Smooth muscle cell (in vitro differentiated cells): ENCODE measurements at regions not wholly inside any gene's neighbourhood (a gene's known extent, or its start where the extent isn't known, plus 50 kb on each side); places are given as distances from the start of the nearest gene placed in this dataset.

ENCODE experiments used
- DNase-seq: peaks from one replicate; lab custom pipeline; 2025; ENCODE audit not compliant: unreplicated experiment; lab: John Stamatoyannopoulos, UW
- H2AFZ ChIP-seq: fragments of 200-600 bp; sonication (generic); 2 replicates; pipeline ENCODE4 v1.6.0; 2016; ENCODE audit warnings: antibody characterized with exemption, low read depth, mild to moderate bottlenecking
- H3F3A ChIP-seq: fragments of 200-600 bp; sonication (generic); 2 replicates; pipeline ENCODE4 v1.6.0; 2017; ENCODE audit warnings: antibody characterized with exemption, low read depth
- H3K27ac ChIP-seq: fragments of 200-600 bp; sonication (generic); 2 replicates; pipeline ENCODE4 v1.5.1; 2016; ENCODE audit warnings: low read depth, mild to moderate bottlenecking
- H3K27me3 ChIP-seq: fragments of 200-600 bp; sonication (generic); 2 replicates; pipeline ENCODE4 v1.6.1; 2016; ENCODE audit warnings: low read depth, mild to moderate bottlenecking
- H3K36me3 ChIP-seq: fragments of 200-600 bp; sonication (generic); 2 replicates; pipeline ENCODE4 v1.5.1; 2016; ENCODE audit warnings: low read depth
- H3K4me1 ChIP-seq: fragments of 200-600 bp; sonication (generic); 2 replicates; pipeline ENCODE4 v1.5.1; 2016; ENCODE audit warnings: low read depth
- H3K4me2 ChIP-seq: fragments of 200-600 bp; sonication (generic); 2 replicates; pipeline ENCODE4 v1.6.0; 2016; ENCODE audit warnings: mild to moderate bottlenecking
- H3K4me3 ChIP-seq: fragments of 200-600 bp; sonication (generic); 2 replicates; pipeline ENCODE4 v1.5.1; 2016; ENCODE audit warnings: mild to moderate bottlenecking
- H3K79me2 ChIP-seq: fragments of 200-600 bp; sonication (generic); 2 replicates; pipeline ENCODE4 v1.6.0; 2016; ENCODE audit warnings: low read depth, mild to moderate bottlenecking
- H3K9ac ChIP-seq: fragments of 200-600 bp; sonication (generic); 2 replicates; pipeline ENCODE4 v1.6.0; 2016; ENCODE audit warnings: low read depth
- H3K9me3 ChIP-seq: fragments of 200-600 bp; sonication (generic); replicated peaks from 2 replicates; pipeline ENCODE4 v1.5.1; 2016; ENCODE audit warnings: low read depth
- H4K20me1 ChIP-seq: fragments of 200-600 bp; sonication (generic); 2 replicates; pipeline ENCODE4 v1.6.0; 2016; ENCODE audit warnings: low read depth
- WGBS: methylation state at CpG from one replicate; pipeline ENCODE4 v1.1.7; 2016; ENCODE audit warnings: low lambda C conversion rate; 5-methylcytosine and 5-hydroxymethylcytosine counted together
- TF ChIP-seq, protein P1 (sequence below): fragments of 200-600 bp; sonication (generic); IDR thresholded peaks from 2 replicates; pipeline ENCODE4 v1.5.1; 2017; ENCODE audit warnings: borderline replicate concordance, mild to moderate bottlenecking, antibody characterized with exemption; ENCODE audit not compliant: insufficient read depth, poor library complexity, severe bottlenecking

DNA sequence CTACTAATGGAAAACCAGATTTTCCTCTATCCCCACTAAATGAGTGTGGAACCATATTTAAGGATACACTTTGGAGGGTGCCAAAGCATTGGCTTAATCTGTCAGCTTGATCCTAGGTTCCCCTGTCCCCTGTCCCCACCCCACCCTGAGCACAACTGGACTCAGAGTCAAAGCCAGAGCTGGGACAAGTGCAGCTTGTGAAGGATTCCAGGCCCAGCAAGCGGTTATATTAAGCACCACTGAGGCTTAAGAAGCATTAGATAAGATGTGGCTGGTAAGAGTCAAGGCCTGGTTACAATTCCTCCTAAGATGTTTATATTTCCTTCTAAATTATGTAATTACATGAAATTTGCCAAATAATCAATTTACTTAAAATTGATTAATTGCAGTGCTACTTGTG is 350.0 kb upstream of the GATB start:
- H3K9ac ChIP-seq = no peak overlapping the region
- H3K4me1 ChIP-seq = no peaks in the 10 kb centered on the region
- H3K27me3 ChIP-seq = peaks cover 15% of the 10 kb centered on the region
- TF ChIP-seq, protein P1, sequence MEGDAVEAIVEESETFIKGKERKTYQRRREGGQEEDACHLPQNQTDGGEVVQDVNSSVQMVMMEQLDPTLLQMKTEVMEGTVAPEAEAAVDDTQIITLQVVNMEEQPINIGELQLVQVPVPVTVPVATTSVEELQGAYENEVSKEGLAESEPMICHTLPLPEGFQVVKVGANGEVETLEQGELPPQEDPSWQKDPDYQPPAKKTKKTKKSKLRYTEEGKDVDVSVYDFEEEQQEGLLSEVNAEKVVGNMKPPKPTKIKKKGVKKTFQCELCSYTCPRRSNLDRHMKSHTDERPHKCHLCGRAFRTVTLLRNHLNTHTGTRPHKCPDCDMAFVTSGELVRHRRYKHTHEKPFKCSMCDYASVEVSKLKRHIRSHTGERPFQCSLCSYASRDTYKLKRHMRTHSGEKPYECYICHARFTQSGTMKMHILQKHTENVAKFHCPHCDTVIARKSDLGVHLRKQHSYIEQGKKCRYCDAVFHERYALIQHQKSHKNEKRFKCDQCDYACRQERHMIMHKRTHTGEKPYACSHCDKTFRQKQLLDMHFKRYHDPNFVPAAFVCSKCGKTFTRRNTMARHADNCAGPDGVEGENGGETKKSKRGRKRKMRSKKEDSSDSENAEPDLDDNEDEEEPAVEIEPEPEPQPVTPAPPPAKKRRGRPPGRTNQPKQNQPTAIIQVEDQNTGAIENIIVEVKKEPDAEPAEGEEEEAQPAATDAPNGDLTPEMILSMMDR = no peak
- H3K27ac ChIP-seq = no peak overlapping the region
- H3K36me3 ChIP-seq = no peaks in the 10 kb centered on the region
- no peaks in the 10 kb centered on the region for H3K9me3 ChIP-seq
- 23% methylated on average over 1 of the region's 1 CpG for WGBS
- no peaks in the 10 kb centered on the region for H3K79me2 ChIP-seq
- no peak for DNase-seq
- H3F3A ChIP-seq = no peaks in the 10 kb centered on the region
- no peak overlapping the region for H3K4me2 ChIP-seq
- H3K4me3 ChIP-seq = no peak overlapping the region
- H2AFZ ChIP-seq = no peak overlapping the region
- no peaks in the 10 kb centered on the region for H4K20me1 ChIP-seq

DNA sequence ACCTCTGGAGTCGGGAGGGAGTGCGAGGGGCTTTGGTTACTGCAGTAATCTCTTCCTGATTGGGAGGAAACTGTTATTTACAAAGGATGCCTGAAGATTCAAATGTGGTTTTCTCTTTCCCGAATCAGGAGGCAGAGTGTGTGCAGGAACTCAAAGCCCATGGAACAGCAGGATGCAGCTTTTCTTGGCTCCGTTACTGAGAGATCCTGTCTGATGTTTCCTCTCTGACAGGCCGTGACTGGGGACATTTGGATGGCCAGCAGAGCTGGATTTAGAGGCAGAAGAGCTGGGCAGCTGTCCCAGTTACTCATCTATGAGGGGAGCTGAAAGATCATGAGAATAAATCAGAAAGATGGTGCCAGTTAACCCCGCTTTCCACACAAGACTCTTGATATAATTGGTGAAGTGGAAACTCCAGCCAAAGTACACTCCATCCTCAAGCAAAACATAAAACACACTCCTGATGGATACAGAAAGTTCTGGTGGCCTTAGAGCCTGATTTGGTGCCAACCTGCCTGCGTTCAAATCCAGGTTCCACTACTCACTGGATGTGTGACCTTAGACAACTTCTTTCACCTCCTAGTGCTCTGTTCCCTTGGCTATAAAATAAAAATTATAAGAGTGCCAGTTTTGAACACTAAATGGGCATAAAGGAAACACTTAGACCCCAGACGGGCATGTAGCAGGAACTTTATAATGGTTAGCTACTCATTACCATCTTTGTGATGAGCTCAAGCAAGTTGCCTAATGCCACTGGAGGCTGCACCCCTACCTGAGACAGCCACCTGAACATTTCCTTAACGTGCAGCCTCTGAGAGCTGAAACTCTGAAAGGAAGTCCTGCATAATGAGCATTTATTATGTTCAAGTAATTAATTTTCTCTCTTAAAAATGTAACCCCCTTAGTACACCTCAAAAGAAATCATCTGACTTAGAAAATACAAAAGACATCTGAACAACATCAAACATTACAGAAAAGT is 349.0 kb upstream of the GATB start:
- no peak overlapping the region for H2AFZ ChIP-seq
- H3K9ac ChIP-seq = no peak overlapping the region

DNA sequence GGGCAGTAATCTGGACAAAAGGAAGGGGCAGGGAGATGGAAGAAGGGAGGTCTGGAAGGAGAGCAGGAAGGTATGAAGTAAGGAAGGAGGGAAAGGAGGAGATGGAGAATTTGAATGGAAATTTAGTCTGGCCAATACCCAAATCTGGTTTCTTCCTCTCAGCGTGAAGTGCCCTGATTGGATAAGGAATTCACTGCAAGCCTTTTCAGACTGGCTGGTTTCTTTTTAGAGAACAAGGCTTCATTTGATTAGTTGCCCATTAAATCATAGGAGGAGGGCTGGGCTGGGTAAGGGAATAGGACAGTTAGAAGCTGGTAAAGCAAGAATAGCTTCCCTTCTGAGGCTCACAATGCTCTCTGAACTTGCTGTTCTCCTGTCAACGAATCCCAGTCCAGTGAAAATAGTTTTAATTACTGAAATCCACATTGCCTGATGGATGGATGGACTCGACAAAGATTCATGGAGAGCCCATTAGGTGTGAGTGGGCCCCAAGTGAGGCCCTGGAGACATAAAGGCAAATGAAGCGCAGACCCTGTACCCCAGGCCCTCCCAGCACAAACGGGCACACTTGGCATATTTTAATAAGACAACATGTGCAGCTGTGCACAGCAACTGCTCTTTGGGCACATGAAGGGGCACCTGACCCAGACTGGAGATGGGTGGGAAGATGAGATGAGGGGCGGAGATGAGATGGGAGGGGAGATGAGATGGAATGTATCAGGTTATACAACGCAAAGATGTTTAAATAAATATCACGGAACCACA is 347.1 kb upstream of the GATB start:
- Histone ChIP-seq H3K27me3 (peaks cover 7% of the 10 kb centered on the region), H3K27ac (no peak overlapping the region), H3K36me3 (no peaks in the 10 kb centered on the region), H3K9ac (no peak overlapping the region), H3K9me3 (no peaks in the 10 kb centered on the region), H3K79me2 (no peaks in the 10 kb centered on the region), H4K20me1 (no peaks in the 10 kb centered on the region), H3K4me3 (no peak overlapping the region), H3F3A (no peaks in the 10 kb centered on the region), H3K4me1 (no peaks in the 10 kb centered on the region), H2AFZ (no peak overlapping the region), H3K4me2 (no peak overlapping the region)
- TF ChIP-seq, protein P1 = no peak
- WGBS = 93% methylated on average over 8 of the region's 8 CpGs
- DNase-seq = no peak

More for the DNA sequence above, 349.0 kb upstream of the GATB start:
- TF ChIP-seq, protein P1 = no peak
- Histone ChIP-seq H3K4me2 (no peak overlapping the region), H4K20me1 (no peaks in the 10 kb centered on the region), H3K79me2 (no peaks in the 10 kb centered on the region), H3K9me3 (no peaks in the 10 kb centered on the region), H3K27ac (no peak overlapping the region), H3K36me3 (no peaks in the 10 kb centered on the region), H3K4me1 (no peaks in the 10 kb centered on the region), H3F3A (no peaks in the 10 kb centered on the region), H3K4me3 (no peak overlapping the region), H3K27me3 (peaks cover 15% of the 10 kb centered on the region)
- no peak for DNase-seq
- WGBS = 62% methylated on average over 9 of the region's 9 CpGs
